H1 (cell line): ENCODE measurements at regions not wholly inside any gene's neighbourhood (a gene's known extent, or its start where the extent isn't known, plus 50 kb on each side); places are given as distances from the start of the nearest gene placed in this dataset.

Source experiments
- CEBPB ChIP-seq: IDR thresholded peaks from 2 replicates; pipeline ENCODE4 v1.6.1; 2012; ENCODE audit warnings: low read depth, low read length
- EP300 ChIP-seq, 2 experiments: IDR thresholded peaks; 1 replicate in 1 of 2; 2 replicates in 1 of 2; pipeline ENCODE4 v1.6.1; 2011 to 2012; ENCODE audit warnings: low read depth in 2 of 2, low read length in 2 of 2, mild to moderate bottlenecking in 2 of 2, borderline replicate concordance in 1 of 2, inconsistent platforms in 1 of 2, moderate library complexity in 1 of 2
- KDM5A ChIP-seq: fragments of 200-600 bp; IDR thresholded peaks from 2 replicates; pipeline ENCODE4 v1.7.1; 2012; ENCODE audit warnings: mild to moderate bottlenecking, low read length, inconsistent platforms, mixed read lengths
- POLR2AphosphoS5 ChIP-seq: IDR thresholded peaks from 2 replicates; pipeline ENCODE4 v1.6.1; 2011; ENCODE audit warnings: low read depth, low read length
- RAD21 ChIP-seq, 2 experiments: IDR thresholded peaks in 1 of 2; conservative IDR thresholded peaks in 1 of 2; 2 replicates each; pipeline ENCODE4 v1.6.1; 2011; ENCODE audit warnings: low read depth in 2 of 2, low read length in 2 of 2, improper control_type of control experiment in 1 of 2, inconsistent platforms in 1 of 2, mild to moderate bottlenecking in 1 of 2, moderate library complexity in 1 of 2
- RFX5 ChIP-seq: IDR thresholded peaks from 2 replicates; pipeline ENCODE4 v1.6.1; 2011; ENCODE audit warnings: low read depth, low read length, improper control_type of control experiment, borderline replicate concordance
- SP1 ChIP-seq: IDR thresholded peaks from 2 replicates; pipeline ENCODE4 v1.6.1; 2011; ENCODE audit warnings: low read depth, low read length
- SUZ12 ChIP-seq: fragments of 200-600 bp; sonication (generic); IDR thresholded peaks from 2 replicates; pipeline ENCODE4 v1.6.1; 2012; ENCODE audit warnings: mild to moderate bottlenecking, inconsistent platforms, low read length, moderate library complexity, mixed read lengths
- TBP ChIP-seq: IDR thresholded peaks from 2 replicates; pipeline ENCODE4 v1.6.1; 2011; ENCODE audit warnings: low read depth, low read length, improper control_type of control experiment
- TF ChIP-seq, protein P1 (sequence below), 3 experiments: IDR thresholded peaks; 1 replicate in 2 of 3; 2 replicates in 1 of 3; pipeline versions ENCODE4 v1.5.1 to v1.6.1; 2011; ENCODE audit warnings: low read length in 3 of 3, mild to moderate bottlenecking in 3 of 3, inconsistent platforms in 2 of 3, low read depth in 1 of 3, moderate library complexity in 1 of 3; ENCODE audit not compliant: insufficient read depth in 1 of 3; ENCODE audit errors: control extremely low read depth in 1 of 3

DNA sequence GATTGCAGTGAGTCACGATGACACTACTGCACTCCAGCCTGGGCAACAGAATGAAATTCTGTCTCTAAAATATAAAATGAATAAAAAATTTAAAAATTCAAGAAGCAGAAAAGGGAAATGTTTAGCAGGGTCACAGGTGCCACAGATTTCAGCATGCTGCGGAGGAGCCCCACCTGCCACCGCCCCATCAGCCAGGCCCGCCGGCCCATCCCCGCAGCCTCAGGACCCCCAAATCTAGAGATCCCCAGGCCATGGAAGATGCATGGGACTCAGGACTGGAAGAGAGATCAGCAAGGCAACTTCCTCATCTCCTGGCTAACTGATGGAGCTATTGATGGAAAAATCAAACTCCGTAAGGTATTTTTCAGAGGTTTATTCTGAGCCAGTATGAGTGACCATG lies 208.2 kb downstream of the UQCRFS1 start:
- TF ChIP-seq RAD21 (IDR thresholded peaks at IDR 0.05 in 1 of 2, conservative IDR thresholded peaks at IDR 0.05 in 1 of 2; ENCODE audit: low read depth in 2 of 2, low read length in 2 of 2) (no peak), RFX5 (no peak), TBP (no peak), EP300 (IDR thresholded peaks at IDR 0.05; ENCODE audit: borderline replicate concordance in 1 of 2, low read depth in 2 of 2, low read length in 2 of 2) (no peak), SP1 (no peak), KDM5A (no peak), CEBPB (no peak), SUZ12 (no peak), POLR2AphosphoS5 (no peak)
- TF ChIP-seq, protein P1, sequence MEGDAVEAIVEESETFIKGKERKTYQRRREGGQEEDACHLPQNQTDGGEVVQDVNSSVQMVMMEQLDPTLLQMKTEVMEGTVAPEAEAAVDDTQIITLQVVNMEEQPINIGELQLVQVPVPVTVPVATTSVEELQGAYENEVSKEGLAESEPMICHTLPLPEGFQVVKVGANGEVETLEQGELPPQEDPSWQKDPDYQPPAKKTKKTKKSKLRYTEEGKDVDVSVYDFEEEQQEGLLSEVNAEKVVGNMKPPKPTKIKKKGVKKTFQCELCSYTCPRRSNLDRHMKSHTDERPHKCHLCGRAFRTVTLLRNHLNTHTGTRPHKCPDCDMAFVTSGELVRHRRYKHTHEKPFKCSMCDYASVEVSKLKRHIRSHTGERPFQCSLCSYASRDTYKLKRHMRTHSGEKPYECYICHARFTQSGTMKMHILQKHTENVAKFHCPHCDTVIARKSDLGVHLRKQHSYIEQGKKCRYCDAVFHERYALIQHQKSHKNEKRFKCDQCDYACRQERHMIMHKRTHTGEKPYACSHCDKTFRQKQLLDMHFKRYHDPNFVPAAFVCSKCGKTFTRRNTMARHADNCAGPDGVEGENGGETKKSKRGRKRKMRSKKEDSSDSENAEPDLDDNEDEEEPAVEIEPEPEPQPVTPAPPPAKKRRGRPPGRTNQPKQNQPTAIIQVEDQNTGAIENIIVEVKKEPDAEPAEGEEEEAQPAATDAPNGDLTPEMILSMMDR (IDR thresholded peaks at IDR 0.05; ENCODE audit: control extremely low read depth in 1 of 3, insufficient read depth in 1 of 3, low read depth in 1 of 3, low read length in 3 of 3), result no peak
